ENCODE measurements at regions not wholly inside any gene's neighbourhood (a gene's known extent, or its start where the extent isn't known, plus 50 kb on each side); places are given as distances from the start of the nearest gene placed in this dataset.

GRCh38 chr1:118688891-118689290 is 299.3 kb downstream of the TBX15 start:
- TF ChIP-seq, protein P1, sequence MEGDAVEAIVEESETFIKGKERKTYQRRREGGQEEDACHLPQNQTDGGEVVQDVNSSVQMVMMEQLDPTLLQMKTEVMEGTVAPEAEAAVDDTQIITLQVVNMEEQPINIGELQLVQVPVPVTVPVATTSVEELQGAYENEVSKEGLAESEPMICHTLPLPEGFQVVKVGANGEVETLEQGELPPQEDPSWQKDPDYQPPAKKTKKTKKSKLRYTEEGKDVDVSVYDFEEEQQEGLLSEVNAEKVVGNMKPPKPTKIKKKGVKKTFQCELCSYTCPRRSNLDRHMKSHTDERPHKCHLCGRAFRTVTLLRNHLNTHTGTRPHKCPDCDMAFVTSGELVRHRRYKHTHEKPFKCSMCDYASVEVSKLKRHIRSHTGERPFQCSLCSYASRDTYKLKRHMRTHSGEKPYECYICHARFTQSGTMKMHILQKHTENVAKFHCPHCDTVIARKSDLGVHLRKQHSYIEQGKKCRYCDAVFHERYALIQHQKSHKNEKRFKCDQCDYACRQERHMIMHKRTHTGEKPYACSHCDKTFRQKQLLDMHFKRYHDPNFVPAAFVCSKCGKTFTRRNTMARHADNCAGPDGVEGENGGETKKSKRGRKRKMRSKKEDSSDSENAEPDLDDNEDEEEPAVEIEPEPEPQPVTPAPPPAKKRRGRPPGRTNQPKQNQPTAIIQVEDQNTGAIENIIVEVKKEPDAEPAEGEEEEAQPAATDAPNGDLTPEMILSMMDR (IDR thresholded peaks at IDR 0.05): no peak
- TF ChIP-seq POLR2A (IDR thresholded peaks at IDR 0.05) (no peak), EP300 (IDR thresholded peaks at IDR 0.05) (no peak)

All from sigmoid colon (tissue), 4 donors.